Nephron (organoid): ENCODE measurements at regions not wholly inside any gene's neighbourhood (a gene's known extent, or its start where the extent isn't known, plus 50 kb on each side); places are given as distances from the start of the nearest gene placed in this dataset.
A peak's percentile ranks its signal among the peaks of the same experiment; 100 is the strongest.
"Not testable (repeated sequence)": the region's sequence is repeated elsewhere in the genome, so short reads cannot be mapped to it uniquely, and the experiment has no call there.

Source experiments
- H3K27ac Mint-ChIP-seq, 3 experiments: 2 replicates each; pipeline ENCODE4 v1.8.0; 2020; ENCODE audit warnings: mixed read lengths in 3 of 3, mild to moderate bottlenecking in 2 of 3, moderate library complexity in 1 of 3
- H3K27me3 Mint-ChIP-seq: 2 replicates; pipeline ENCODE4 v1.8.0; 2021; ENCODE audit warnings: low read depth, mild to moderate bottlenecking, moderate library complexity, mixed read lengths
- H3K36me3 Mint-ChIP-seq: 2 replicates; pipeline ENCODE4 v1.8.0; 2020; ENCODE audit warnings: low read depth, mixed read lengths
- H3K4me1 Mint-ChIP-seq: 2 replicates; pipeline ENCODE4 v1.8.0; 2020; ENCODE audit warnings: mixed read lengths
- H3K4me3 Mint-ChIP-seq, 3 experiments: 2 replicates each; pipeline ENCODE4 v1.8.0; 2020; ENCODE audit warnings: mild to moderate bottlenecking in 3 of 3, mixed read lengths in 3 of 3, moderate library complexity in 2 of 3
- H3K9me3 Mint-ChIP-seq: 2 replicates; pipeline ENCODE4 v1.8.0; 2020; ENCODE audit warnings: mixed read lengths
- TF ChIP-seq, protein P1 (sequence below), 3 experiments: fragments of 200-600 bp; sonication (generic); IDR thresholded peaks; one replicate each; pipeline ENCODE4 v1.5.0; 2021; ENCODE audit warnings: antibody characterized with exemption in 3 of 3; ENCODE audit not compliant: unreplicated experiment in 3 of 3

DNA sequence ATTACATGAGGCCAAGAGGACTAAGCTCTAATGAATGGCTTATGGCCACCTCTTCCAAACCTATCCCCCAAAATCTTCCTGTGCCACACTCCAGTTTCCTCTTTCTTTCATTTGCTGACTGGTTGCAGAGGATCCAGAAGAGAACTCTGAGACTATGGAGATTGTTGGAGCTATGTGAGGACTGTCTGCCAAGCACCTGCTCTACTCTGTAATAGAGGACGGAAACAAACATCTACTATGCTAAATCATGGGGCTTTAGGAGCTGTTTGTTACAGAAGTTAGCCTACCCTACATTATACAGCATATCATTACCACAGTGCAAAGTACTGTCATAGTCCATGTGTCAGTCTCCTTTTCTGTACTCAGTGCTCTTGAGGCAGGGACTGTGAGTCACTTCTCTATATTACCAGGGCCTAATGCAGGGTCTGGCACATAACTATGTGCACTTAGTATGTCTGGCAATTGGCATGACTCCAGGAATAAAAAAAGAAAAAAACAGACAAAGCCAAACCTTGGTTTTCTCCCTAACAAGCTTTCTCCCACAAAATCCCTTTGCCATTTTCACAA, 95.1 kb downstream of the RPAP3 start:
- no peaks in the 10 kb centered on the region for H3K27me3 Mint-ChIP-seq
- TF ChIP-seq, protein P1, sequence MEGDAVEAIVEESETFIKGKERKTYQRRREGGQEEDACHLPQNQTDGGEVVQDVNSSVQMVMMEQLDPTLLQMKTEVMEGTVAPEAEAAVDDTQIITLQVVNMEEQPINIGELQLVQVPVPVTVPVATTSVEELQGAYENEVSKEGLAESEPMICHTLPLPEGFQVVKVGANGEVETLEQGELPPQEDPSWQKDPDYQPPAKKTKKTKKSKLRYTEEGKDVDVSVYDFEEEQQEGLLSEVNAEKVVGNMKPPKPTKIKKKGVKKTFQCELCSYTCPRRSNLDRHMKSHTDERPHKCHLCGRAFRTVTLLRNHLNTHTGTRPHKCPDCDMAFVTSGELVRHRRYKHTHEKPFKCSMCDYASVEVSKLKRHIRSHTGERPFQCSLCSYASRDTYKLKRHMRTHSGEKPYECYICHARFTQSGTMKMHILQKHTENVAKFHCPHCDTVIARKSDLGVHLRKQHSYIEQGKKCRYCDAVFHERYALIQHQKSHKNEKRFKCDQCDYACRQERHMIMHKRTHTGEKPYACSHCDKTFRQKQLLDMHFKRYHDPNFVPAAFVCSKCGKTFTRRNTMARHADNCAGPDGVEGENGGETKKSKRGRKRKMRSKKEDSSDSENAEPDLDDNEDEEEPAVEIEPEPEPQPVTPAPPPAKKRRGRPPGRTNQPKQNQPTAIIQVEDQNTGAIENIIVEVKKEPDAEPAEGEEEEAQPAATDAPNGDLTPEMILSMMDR (IDR thresholded peaks at IDR 0.05; ENCODE audit: unreplicated experiment in 3 of 3), result no peak
- H3K27ac Mint-ChIP-seq, result no peak overlapping the region
- peaks cover 76% of the 10 kb centered on the region for H3K36me3 Mint-ChIP-seq
- H3K9me3 Mint-ChIP-seq, result peaks cover 54% of the 10 kb centered on the region
- H3K4me3 Mint-ChIP-seq, result no peak overlapping the region
- no peaks in the 10 kb centered on the region for H3K4me1 Mint-ChIP-seq

DNA sequence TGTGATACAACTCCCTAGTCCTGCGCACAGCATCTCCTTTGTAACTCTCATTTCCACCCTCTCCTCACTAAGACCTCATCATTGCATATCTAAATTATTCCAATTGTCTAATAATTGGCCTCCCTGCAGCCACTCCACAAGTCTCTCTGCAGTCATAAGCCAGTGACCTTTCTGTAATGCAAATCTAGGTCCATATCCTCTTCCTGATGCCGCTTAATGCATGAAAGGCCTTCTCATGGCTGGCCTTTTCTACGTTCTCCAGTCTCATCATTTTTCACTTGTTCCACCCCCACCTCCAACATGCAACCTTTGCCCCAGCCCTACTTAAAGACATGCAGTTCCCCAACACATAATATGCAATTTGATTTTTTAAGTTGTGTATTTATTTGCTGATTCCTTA, 96.0 kb downstream of the RPAP3 start:
- Mint-ChIP-seq H3K9me3 (peaks cover 55% of the 10 kb centered on the region), H3K27me3 (no peaks in the 10 kb centered on the region), H3K36me3 (peaks cover 75% of the 10 kb centered on the region), H3K27ac (no peak overlapping the region), H3K4me3 (no peak overlapping the region), H3K4me1 (no peaks in the 10 kb centered on the region)
- TF ChIP-seq, protein P1 (IDR thresholded peaks at IDR 0.05; ENCODE audit: unreplicated experiment in 3 of 3), result no peak

DNA sequence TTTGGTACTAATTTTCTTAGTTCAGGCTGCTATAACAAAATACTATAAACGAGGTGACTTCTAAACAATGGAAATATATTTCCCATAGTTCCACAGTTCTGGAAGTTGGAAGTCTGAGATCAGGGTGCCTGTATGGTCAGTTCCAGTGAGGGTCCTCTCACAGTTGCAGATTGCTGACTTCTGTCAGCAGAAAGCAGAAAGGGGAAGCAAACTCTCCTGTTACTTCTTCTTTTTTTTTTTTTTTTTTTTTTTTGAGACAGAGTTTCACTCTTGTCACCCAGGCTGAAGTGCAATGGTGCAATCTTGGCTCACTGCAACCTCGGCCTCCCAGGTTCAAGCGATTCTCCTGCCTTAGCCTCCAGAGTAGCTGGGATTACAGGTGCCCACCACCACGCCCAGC, 97.2 kb downstream of the RPAP3 start:
- Mint-ChIP-seq H3K9me3 (peaks cover 50% of the 10 kb centered on the region), H3K36me3 (peaks cover 68% of the 10 kb centered on the region)
- H3K4me1 Mint-ChIP-seq, H3K27me3 Mint-ChIP-seq, H3K4me3 Mint-ChIP-seq, H3K27ac Mint-ChIP-seq: not testable (repeated sequence)

DNA sequence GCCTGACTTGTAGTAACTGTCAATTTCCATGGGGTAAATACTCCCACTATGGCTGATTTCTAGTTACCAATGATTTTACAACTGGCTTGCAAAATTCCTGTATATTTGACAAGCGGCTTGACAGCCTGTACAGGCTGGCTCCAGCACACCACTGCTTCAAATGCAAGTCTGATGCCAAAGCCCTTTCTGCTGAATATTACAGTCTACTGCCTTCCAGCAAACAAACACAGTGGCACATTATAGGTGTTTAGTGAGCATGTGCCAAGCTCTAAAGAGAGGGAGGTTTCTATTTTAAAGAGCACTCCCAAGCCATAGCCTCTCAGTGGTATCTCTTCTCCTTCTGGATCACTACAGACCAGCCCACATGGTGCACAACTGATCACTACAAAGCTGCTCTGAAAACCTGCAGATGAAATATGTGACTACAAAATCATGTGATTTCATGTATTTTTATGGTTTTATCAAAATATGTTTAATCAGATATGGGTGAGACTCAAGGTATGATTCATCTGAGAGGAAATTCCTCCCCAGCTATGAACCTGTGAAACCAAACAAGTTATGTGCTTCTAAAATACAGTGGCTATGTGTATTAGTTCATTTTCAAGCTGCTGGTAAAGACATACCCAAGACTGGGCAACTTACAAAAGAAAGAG, 101.5 kb downstream of the RPAP3 start:
- peaks cover 32% of the 10 kb centered on the region for H3K9me3 Mint-ChIP-seq
- TF ChIP-seq, protein P1 (IDR thresholded peaks at IDR 0.05; ENCODE audit: unreplicated experiment in 3 of 3), result no peak
- H3K36me3 Mint-ChIP-seq, result peaks cover 44% of the 10 kb centered on the region
- no peaks in the 10 kb centered on the region for H3K4me1 Mint-ChIP-seq
- no peaks in the 10 kb centered on the region for H3K27me3 Mint-ChIP-seq
- H3K4me3 Mint-ChIP-seq, result no peak overlapping the region
- H3K27ac Mint-ChIP-seq, result no peak overlapping the region

DNA sequence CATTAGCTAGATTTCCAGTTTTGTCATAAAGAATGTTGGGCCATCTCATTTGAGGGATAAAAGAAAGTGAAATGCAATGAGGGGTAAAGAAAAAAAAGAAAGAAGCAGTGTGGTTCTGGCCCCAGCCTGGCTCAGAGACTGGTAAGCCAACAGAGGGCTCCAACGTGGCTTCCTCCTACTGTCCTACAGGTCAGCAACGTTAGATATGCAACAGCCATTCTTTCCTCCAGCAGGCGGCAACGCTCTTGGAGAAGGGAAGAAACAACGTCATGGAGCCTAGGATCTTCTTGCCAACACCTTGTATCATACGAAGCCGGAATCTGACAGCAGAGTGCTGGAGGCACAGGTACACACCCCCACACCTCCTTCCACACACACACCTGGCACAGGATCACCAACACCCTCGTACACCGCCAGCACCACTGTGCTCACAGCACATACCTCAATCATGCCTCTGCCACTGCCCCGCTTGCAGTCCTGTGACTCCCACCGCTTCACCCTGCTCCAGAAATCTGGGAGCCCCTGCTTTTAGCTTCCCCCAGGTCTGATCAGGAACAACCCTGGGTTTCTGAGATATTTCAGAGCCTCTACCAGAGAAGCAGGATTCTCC, 102.8 kb downstream of the RPAP3 start:
- no peak overlapping the region for H3K4me3 Mint-ChIP-seq
- H3K4me1 Mint-ChIP-seq, result no peaks in the 10 kb centered on the region
- H3K27me3 Mint-ChIP-seq, result no peaks in the 10 kb centered on the region
- TF ChIP-seq, protein P1 (IDR thresholded peaks at IDR 0.05; ENCODE audit: unreplicated experiment in 3 of 3), result no peak
- peak overlapping the region; percentile 27 to 92 (median 90) for H3K27ac Mint-ChIP-seq
- peaks cover 29% of the 10 kb centered on the region for H3K9me3 Mint-ChIP-seq
- H3K36me3 Mint-ChIP-seq, result peaks cover 39% of the 10 kb centered on the region

DNA sequence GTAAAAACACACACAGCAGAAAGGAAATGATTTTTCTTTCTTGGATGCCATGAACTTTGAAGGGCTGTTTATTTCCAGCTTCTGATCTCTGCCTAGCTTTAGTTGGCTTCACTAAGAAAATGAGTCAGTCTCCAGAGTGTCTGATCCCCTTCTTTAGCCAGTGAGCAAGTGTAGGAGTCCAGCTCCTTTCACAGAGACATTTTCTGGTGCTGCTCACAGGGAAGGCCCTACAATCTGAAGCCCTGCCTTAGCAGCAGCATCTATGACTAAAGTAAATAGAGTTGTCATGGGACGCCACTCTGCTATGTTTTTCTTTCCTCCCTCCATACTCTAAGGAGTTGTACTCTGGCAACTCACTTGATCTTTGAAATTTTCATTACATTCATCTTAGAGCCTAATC, 103.5 kb downstream of the RPAP3 start:
- Mint-ChIP-seq H3K9me3 (peaks cover 22% of the 10 kb centered on the region), H3K27me3 (no peaks in the 10 kb centered on the region), H3K4me1 (no peaks in the 10 kb centered on the region), H3K36me3 (peaks cover 32% of the 10 kb centered on the region), H3K4me3 (peak overlapping the region in 1 of 3 experiments; percentile 38), H3K27ac (peak overlapping the region; percentile 27 to 92 (median 90))
- TF ChIP-seq, protein P1 (IDR thresholded peaks at IDR 0.05; ENCODE audit: unreplicated experiment in 3 of 3), result no peak
